NCI-H748 (cell line): ENCODE measurements at regions not wholly inside any gene's neighbourhood (a gene's known extent, or its start where the extent isn't known, plus 50 kb on each side); places are given as distances from the start of the nearest gene placed in this dataset.

Experiments
- DNase-seq: peaks from one replicate; lab custom pipeline; 2025; ENCODE audit not compliant: unreplicated experiment; lab: John Stamatoyannopoulos, UW

GRCh38 chr12:28814246-28814645 is 334.8 kb upstream of the FAR2 start:
- DNase-seq: no peak

GRCh38 chr12:28817524-28817923 is 331.6 kb upstream of the FAR2 start:
- no peak for DNase-seq

GRCh38 chr12:28824193-28824846 is 324.8 kb upstream of the FAR2 start:
- no peak for DNase-seq

- DNase-seq: no peak
These were observed 324.2 kb upstream of the FAR2 start for GRCh38 chr12:28824849-28825248.

- DNase-seq: no peak
These were observed 322.3 kb upstream of the FAR2 start for GRCh38 chr12:28826766-28827165.

- DNase-seq: no peak
These were observed 321.2 kb upstream of the FAR2 start for GRCh38 chr12:28827861-28828260.

- no peak for DNase-seq
These were observed 320.8 kb upstream of the FAR2 start for GRCh38 chr12:28828318-28828717.

GRCh38 chr12:28830491-28830890 is 318.6 kb upstream of the FAR2 start:
- DNase-seq: peak; percentile 46

GRCh38 chr12:28844718-28845117 is 304.4 kb upstream of the FAR2 start:
- no peak for DNase-seq

GRCh38 chr12:28851781-28852180 is 297.3 kb upstream of the FAR2 start:
- DNase-seq: no peak

- DNase-seq: no peak
These were observed 293.2 kb upstream of the FAR2 start for GRCh38 chr12:28855761-28856310.

GRCh38 chr12:28857369-28857768 is 291.7 kb upstream of the FAR2 start:
- no peak for DNase-seq

GRCh38 chr12:28859551-28859950 is 289.5 kb upstream of the FAR2 start:
- no peak for DNase-seq

- DNase-seq: no peak
These were observed 283.3 kb upstream of the FAR2 start for GRCh38 chr12:28865776-28866175.

GRCh38 chr12:28866296-28866695 is 282.8 kb upstream of the FAR2 start:
- no peak for DNase-seq

GRCh38 chr12:28866715-28867503 is 282.2 kb upstream of the FAR2 start:
- no peak for DNase-seq

- DNase-seq: no peak
These were observed 280.7 kb upstream of the FAR2 start for GRCh38 chr12:28868414-28868813.

GRCh38 chr12:28869197-28869596 is 279.9 kb upstream of the FAR2 start:
- DNase-seq: no peak

- no peak for DNase-seq
These were observed 278.1 kb upstream of the FAR2 start for GRCh38 chr12:28870839-28871440.

- peak; percentile 26 for DNase-seq
These were observed 276.3 kb upstream of the FAR2 start for GRCh38 chr12:28872654-28873268.

GRCh38 chr12:28874758-28875157 is 274.3 kb upstream of the FAR2 start:
- no peak for DNase-seq
